A549 (cell line): ENCODE measurements at regions not wholly inside any gene's neighbourhood (a gene's known extent, or its start where the extent isn't known, plus 50 kb on each side); places are given as distances from the start of the nearest gene placed in this dataset.

Experiments used
- BHLHE40 ChIP-seq: IDR thresholded peaks from 2 replicates; pipeline ENCODE4 v1.6.1; 2012; ENCODE audit warnings: low read depth, low read length, inconsistent platforms
- CBX2 ChIP-seq: fragments of 200-600 bp; sonication (generic); IDR thresholded peaks from 2 replicates; pipeline ENCODE4 v1.6.1; 2016; ENCODE audit warnings: low read depth, mild to moderate bottlenecking, borderline replicate concordance
- FOXS1 ChIP-seq: fragments of 250-450 bp; sonication (Bioruptor Pico); IDR thresholded peaks from 2 replicates; pipeline ENCODE4 v1.5.0; 2020; ENCODE audit warnings: mild to moderate bottlenecking, moderate library complexity
- JUNB ChIP-seq: fragments of >200 bp; sonication (Bioruptor Twin); formaldehyde crosslinking; IDR thresholded peaks from 2 replicates; pipeline ENCODE4 v1.6.1; 2016
- MAFK ChIP-seq: fragments of 450-650 bp; IDR thresholded peaks from 2 replicates; pipeline ENCODE4 v1.6.1; 2014; ENCODE audit not compliant: partially characterized antibody
- POLR2A ChIP-seq: IDR thresholded peaks from 2 replicates; pipeline ENCODE4 v1.6.1; 2012; ENCODE audit warnings: mild to moderate bottlenecking, low read length
- RAD21 ChIP-seq, 2 experiments: fragments of >200 bp in 1 of 2; sonication (Bioruptor Twin) in 1 of 2; formaldehyde crosslinking in 1 of 2; IDR thresholded peaks in 1 of 2; conservative IDR thresholded peaks in 1 of 2; 2 replicates in 1 of 2; 3 replicates in 1 of 2; pipeline ENCODE4 v1.6.1; 2012 to 2018; ENCODE audit warnings: inconsistent platforms in 1 of 2
- RFX5 ChIP-seq: fragments of 450-650 bp; IDR thresholded peaks from 2 replicates; pipeline ENCODE4 v1.7.1; 2014; ENCODE audit warnings: antibody characterized with exemption, mild to moderate bottlenecking, moderate library complexity
- ZC3H11A ChIP-seq: fragments of 450-650 bp; IDR thresholded peaks from 2 replicates; pipeline ENCODE4 v1.6.1; 2014; ENCODE audit warnings: antibody characterized with exemption, mild to moderate bottlenecking
- TF ChIP-seq, protein P1 (sequence below): IDR thresholded peaks from 2 replicates; pipeline ENCODE4 v1.6.1; 2012
- TF ChIP-seq, protein P2 (sequence below): fragments of >200 bp; sonication (Bioruptor Twin); formaldehyde crosslinking; IDR thresholded peaks from 3 replicates; pipeline ENCODE4 v1.5.1; 2016
- TF ChIP-seq, protein P3 (sequence below): fragments of 450-650 bp; IDR thresholded peaks from 2 replicates; pipeline ENCODE4 v1.6.1; 2014; ENCODE audit warnings: antibody characterized with exemption
- TF ChIP-seq, protein P4 (sequence below): fragments of 250-450 bp; sonication (Bioruptor Pico); IDR thresholded peaks from 2 replicates; pipeline ENCODE4 v1.5.0; 2021; ENCODE audit warnings: mild to moderate bottlenecking, moderate library complexity, borderline replicate concordance

DNA sequence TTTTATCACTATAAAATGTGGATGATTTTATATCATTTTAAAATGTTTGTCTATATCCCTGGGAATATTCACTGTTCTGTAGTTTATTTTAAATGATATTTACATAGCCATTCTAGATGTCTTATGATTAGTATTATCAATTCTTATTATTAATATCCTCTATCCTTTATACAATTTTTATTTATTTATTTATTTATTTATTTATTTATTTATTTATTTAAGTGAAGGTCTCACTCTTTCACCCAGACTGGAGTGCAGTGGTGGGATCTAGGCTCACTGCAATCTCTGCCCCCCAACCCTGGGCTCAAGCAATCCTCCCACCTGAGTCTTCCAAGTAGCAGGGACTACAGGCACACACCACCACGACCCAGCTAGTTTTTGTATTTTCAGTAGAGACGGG is 1848.9 kb downstream of the EFNA5 start:
- TF ChIP-seq, protein P1, sequence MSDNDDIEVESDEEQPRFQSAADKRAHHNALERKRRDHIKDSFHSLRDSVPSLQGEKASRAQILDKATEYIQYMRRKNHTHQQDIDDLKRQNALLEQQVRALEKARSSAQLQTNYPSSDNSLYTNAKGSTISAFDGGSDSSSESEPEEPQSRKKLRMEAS = no peak
- TF ChIP-seq, protein P2, sequence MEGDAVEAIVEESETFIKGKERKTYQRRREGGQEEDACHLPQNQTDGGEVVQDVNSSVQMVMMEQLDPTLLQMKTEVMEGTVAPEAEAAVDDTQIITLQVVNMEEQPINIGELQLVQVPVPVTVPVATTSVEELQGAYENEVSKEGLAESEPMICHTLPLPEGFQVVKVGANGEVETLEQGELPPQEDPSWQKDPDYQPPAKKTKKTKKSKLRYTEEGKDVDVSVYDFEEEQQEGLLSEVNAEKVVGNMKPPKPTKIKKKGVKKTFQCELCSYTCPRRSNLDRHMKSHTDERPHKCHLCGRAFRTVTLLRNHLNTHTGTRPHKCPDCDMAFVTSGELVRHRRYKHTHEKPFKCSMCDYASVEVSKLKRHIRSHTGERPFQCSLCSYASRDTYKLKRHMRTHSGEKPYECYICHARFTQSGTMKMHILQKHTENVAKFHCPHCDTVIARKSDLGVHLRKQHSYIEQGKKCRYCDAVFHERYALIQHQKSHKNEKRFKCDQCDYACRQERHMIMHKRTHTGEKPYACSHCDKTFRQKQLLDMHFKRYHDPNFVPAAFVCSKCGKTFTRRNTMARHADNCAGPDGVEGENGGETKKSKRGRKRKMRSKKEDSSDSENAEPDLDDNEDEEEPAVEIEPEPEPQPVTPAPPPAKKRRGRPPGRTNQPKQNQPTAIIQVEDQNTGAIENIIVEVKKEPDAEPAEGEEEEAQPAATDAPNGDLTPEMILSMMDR = no peak
- TF ChIP-seq BHLHE40 (no peak), FOXS1 (no peak), MAFK (no peak), JUNB (no peak), RFX5 (no peak), CBX2 (no peak), RAD21 (conservative IDR thresholded peaks at IDR 0.05 in 1 of 2, IDR thresholded peaks at IDR 0.05 in 1 of 2) (no peak), POLR2A (no peak), ZC3H11A (peak; percentile 72)
- TF ChIP-seq, protein P3, sequence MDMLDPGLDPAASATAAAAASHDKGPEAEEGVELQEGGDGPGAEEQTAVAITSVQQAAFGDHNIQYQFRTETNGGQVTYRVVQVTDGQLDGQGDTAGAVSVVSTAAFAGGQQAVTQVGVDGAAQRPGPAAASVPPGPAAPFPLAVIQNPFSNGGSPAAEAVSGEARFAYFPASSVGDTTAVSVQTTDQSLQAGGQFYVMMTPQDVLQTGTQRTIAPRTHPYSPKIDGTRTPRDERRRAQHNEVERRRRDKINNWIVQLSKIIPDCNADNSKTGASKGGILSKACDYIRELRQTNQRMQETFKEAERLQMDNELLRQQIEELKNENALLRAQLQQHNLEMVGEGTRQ = no peak
- TF ChIP-seq, protein P4, sequence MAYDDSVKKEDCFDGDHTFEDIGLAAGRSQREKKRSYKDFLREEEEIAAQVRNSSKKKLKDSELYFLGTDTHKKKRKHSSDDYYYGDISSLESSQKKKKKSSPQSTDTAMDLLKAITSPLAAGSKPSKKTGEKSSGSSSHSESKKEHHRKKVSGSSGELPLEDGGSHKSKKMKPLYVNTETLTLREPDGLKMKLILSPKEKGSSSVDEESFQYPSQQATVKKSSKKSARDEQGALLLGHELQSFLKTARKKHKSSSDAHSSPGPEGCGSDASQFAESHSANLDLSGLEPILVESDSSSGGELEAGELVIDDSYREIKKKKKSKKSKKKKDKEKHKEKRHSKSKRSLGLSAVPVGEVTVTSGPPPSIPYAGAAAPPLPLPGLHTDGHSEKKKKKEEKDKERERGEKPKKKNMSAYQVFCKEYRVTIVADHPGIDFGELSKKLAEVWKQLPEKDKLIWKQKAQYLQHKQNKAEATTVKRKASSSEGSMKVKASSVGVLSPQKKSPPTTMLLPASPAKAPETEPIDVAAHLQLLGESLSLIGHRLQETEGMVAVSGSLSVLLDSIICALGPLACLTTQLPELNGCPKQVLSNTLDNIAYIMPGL (CRISPR knock-in tag) = no peak
